ENCODE measurements at regions not wholly inside any gene's neighbourhood (a gene's known extent, or its start where the extent isn't known, plus 50 kb on each side); places are given as distances from the start of the nearest gene placed in this dataset.

DNA sequence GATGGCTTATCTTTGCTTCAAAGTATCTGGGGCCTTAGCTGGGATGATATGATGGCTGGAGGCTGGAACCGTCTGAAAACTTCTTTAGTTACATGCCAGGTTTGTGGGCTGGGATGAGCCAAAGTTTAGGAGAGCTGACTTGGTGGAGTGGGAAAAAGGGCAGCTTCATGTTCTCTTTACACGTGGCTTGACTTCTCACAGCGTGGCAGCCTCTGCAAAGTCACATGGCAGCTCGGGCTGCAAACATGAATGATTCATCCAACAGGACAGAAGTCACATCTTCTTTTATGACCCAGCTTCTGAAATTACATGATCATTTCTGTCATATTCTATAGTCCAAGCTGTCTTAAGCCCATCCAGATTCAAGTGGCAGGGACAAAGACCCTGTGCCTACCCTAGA is 176.0 kb downstream of the OLFM4 start:
- intact Hi-C loops (cut with micrococcal nuclease) = no loop called here
- Histone ChIP-seq H3K9me3 (replicated peaks in 1 of 2; ENCODE audit: control insufficient read depth in 1 of 2, insufficient read depth in 1 of 2, low read length in 2 of 2) (no peaks in the 10 kb centered on the region), H3K36me3 (replicated peaks in 1 of 2; ENCODE audit: control insufficient read depth in 1 of 2, insufficient read depth in 2 of 2, low read length in 2 of 2) (no peaks in the 10 kb centered on the region), H4K20me1 (ENCODE audit: insufficient read depth, low read length) (no peaks in the 10 kb centered on the region), H3K4me2 (replicated peaks; ENCODE audit: extremely low read depth, low read length, poor library complexity, severe bottlenecking) (no peak overlapping the region), H3K9ac (ENCODE audit: insufficient read depth, low read length, poor library complexity, severe bottlenecking) (no peak overlapping the region), H2AFZ (ENCODE audit: insufficient read depth, low read depth, low read length, poor library complexity, severe bottlenecking) (no peak overlapping the region), H3K4me3 (replicated peaks in 1 of 3; ENCODE audit: low read depth in 2 of 3, low read length in 3 of 3) (no peak overlapping the region), H3K79me2 (ENCODE audit: insufficient read depth, low read length) (no peaks in the 10 kb centered on the region), H3K27me3 (ENCODE audit: control insufficient read depth in 2 of 2, insufficient read depth in 2 of 2, low read length in 2 of 2) (peaks cover 7 to 21% of the 10 kb centered on the region in 2 donors), H3K4me1 (ENCODE audit: control insufficient read depth in 1 of 2, insufficient read depth in 2 of 2, low read length in 2 of 2) (no peaks in the 10 kb centered on the region), H3K27ac (ENCODE audit: low read depth in 1 of 2, low read length in 2 of 2) (no peak overlapping the region)
- H3K9me3 Mint-ChIP-seq = peaks cover 0 to 8% (median 3%) of the 10 kb centered on the region in 7 donors
- no peaks in the 10 kb centered on the region for H3K4me1 Mint-ChIP-seq
- no peak overlapping the region for H3K27ac Mint-ChIP-seq
- 80% methylated on average over 1 of the region's 4 CpGs for WGBS (ENCODE audit: insufficient coverage)
- peaks cover 25 to 33% (median 29%) of the 10 kb centered on the region in 3 donors for H3K27me3 Mint-ChIP-seq (ENCODE audit: low read depth in 3 of 3)
- H3K36me3 Mint-ChIP-seq = no peaks in the 10 kb centered on the region
- H3K4me3 Mint-ChIP-seq = no peak overlapping the region
- TF ChIP-seq, protein P1, sequence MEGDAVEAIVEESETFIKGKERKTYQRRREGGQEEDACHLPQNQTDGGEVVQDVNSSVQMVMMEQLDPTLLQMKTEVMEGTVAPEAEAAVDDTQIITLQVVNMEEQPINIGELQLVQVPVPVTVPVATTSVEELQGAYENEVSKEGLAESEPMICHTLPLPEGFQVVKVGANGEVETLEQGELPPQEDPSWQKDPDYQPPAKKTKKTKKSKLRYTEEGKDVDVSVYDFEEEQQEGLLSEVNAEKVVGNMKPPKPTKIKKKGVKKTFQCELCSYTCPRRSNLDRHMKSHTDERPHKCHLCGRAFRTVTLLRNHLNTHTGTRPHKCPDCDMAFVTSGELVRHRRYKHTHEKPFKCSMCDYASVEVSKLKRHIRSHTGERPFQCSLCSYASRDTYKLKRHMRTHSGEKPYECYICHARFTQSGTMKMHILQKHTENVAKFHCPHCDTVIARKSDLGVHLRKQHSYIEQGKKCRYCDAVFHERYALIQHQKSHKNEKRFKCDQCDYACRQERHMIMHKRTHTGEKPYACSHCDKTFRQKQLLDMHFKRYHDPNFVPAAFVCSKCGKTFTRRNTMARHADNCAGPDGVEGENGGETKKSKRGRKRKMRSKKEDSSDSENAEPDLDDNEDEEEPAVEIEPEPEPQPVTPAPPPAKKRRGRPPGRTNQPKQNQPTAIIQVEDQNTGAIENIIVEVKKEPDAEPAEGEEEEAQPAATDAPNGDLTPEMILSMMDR (IDR thresholded peaks at IDR 0.05) = no peak
- DNase-seq = no peak

DNA sequence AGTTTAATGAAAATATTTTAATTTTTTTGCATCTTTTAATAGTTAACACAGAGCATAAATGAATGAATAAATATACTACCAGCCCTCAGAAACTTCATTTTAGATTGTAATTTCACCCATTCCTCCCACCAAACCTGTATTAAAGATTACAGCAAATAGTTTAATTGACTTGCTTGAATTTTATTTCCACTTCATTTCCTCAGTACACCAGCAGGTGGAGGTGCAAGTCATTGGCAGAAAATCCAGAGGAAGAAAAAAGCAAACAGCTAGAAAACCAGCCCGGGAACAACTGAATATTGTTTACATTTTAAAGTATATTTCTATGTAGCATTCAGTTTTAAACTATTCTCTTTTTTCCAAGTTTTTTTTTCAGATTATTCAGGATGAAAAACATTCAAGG is 177.8 kb downstream of the OLFM4 start:
- no peaks in the 10 kb centered on the region for H4K20me1 ChIP-seq (ENCODE audit: insufficient read depth, low read length)
- no peak overlapping the region for H3K9ac ChIP-seq (ENCODE audit: insufficient read depth, low read length, poor library complexity, severe bottlenecking)
- WGBS (ENCODE audit: insufficient coverage) = no CpG with 5 or more reads among the region's 1 CpG
- H3K4me3 ChIP-seq (replicated peaks in 1 of 3; ENCODE audit: low read depth in 2 of 3, low read length in 3 of 3) = no peak overlapping the region
- H3K9me3 ChIP-seq (replicated peaks in 1 of 2; ENCODE audit: control insufficient read depth in 1 of 2, insufficient read depth in 1 of 2, low read length in 2 of 2) = no peaks in the 10 kb centered on the region
- no peak overlapping the region for H3K27ac ChIP-seq (ENCODE audit: low read depth in 1 of 2, low read length in 2 of 2)
- H3K4me1 Mint-ChIP-seq = no peaks in the 10 kb centered on the region
- intact Hi-C loops (cut with micrococcal nuclease) = no loop called here
- no peak for DNase-seq
- H3K4me2 ChIP-seq (replicated peaks; ENCODE audit: extremely low read depth, low read length, poor library complexity, severe bottlenecking) = no peak overlapping the region
- peaks cover 0 to 5% (median 0%) of the 10 kb centered on the region in 7 donors for H3K9me3 Mint-ChIP-seq
- no peak overlapping the region for H3K4me3 Mint-ChIP-seq
- H3K27me3 Mint-ChIP-seq (ENCODE audit: low read depth in 3 of 3) = peaks cover 11 to 17% (median 15%) of the 10 kb centered on the region in 3 donors
- no peaks in the 10 kb centered on the region for H3K4me1 ChIP-seq (ENCODE audit: control insufficient read depth in 1 of 2, insufficient read depth in 2 of 2, low read length in 2 of 2)
- no peak overlapping the region for H2AFZ ChIP-seq (ENCODE audit: insufficient read depth, low read depth, low read length, poor library complexity, severe bottlenecking)
- H3K79me2 ChIP-seq (ENCODE audit: insufficient read depth, low read length) = no peaks in the 10 kb centered on the region
- TF ChIP-seq, protein P1 (IDR thresholded peaks at IDR 0.05) = no peak
- H3K36me3 ChIP-seq (replicated peaks in 1 of 2; ENCODE audit: control insufficient read depth in 1 of 2, insufficient read depth in 2 of 2, low read length in 2 of 2) = no peaks in the 10 kb centered on the region
- H3K36me3 Mint-ChIP-seq = no peaks in the 10 kb centered on the region
- peaks cover 6 to 10% of the 10 kb centered on the region in 2 donors for H3K27me3 ChIP-seq (ENCODE audit: control insufficient read depth in 2 of 2, insufficient read depth in 2 of 2, low read length in 2 of 2)
- H3K27ac Mint-ChIP-seq = no peak overlapping the region
